HG02852 (cell line): ENCODE measurements at regions not wholly inside any gene's neighbourhood (a gene's known extent, or its start where the extent isn't known, plus 50 kb on each side); places are given as distances from the start of the nearest gene placed in this dataset.
"Not testable (repeated sequence)": the region's sequence is repeated elsewhere in the genome, so short reads cannot be mapped to it uniquely, and the experiment has no call there.

Experiments
- ATAC-seq: cut with Tn5 transposase; IDR thresholded peaks from one replicate; pipeline ENCODE4 v1.9.1; 2021; ENCODE audit warnings: mild to moderate bottlenecking, moderate library complexity; ENCODE audit not compliant: unreplicated experiment

GRCh38 chr6:103699769-103700168 lies 1160.0 kb downstream of the HACE1 start:
- no peak for ATAC-seq

GRCh38 chr6:103687430-103687829 lies 1172.3 kb downstream of the HACE1 start:
- no peak for ATAC-seq

- ATAC-seq, result no peak
These were observed 1179.6 kb downstream of the HACE1 start for GRCh38 chr6:103680116-103680515.

GRCh38 chr6:103677290-103677689 lies 1182.4 kb downstream of the HACE1 start:
- no peak for ATAC-seq

GRCh38 chr6:103675807-103676406 lies 1183.8 kb downstream of the HACE1 start:
- no peak for ATAC-seq

GRCh38 chr6:103674790-103675189 lies 1184.9 kb downstream of the HACE1 start:
- ATAC-seq, result no peak

- ATAC-seq, result no peak
These were observed 1187.5 kb downstream of the HACE1 start for GRCh38 chr6:103672169-103672568.

- ATAC-seq, result no peak
These were observed 1230.1 kb downstream of the HACE1 start for GRCh38 chr6:103629613-103630012.

GRCh38 chr6:103617642-103618041 lies 1242.1 kb downstream of the HACE1 start:
- ATAC-seq, result no peak

- ATAC-seq, result no peak
These were observed 1272.0 kb downstream of the HACE1 start for GRCh38 chr6:103587722-103588121.

- ATAC-seq, result no peak
These were observed 1281.6 kb downstream of the HACE1 start for GRCh38 chr6:103578115-103578514.

GRCh38 chr6:103570431-103570830 lies 1289.3 kb downstream of the HACE1 start:
- no peak for ATAC-seq

GRCh38 chr6:103554911-103555310 lies 1304.8 kb downstream of the HACE1 start:
- ATAC-seq, result no peak

- ATAC-seq, result no peak
These were observed 1321.3 kb downstream of the HACE1 start for GRCh38 chr6:103538381-103538780.

GRCh38 chr6:103534814-103535213 lies 1324.9 kb downstream of the HACE1 start:
- ATAC-seq, result no peak

GRCh38 chr6:103534095-103534494 lies 1325.6 kb downstream of the HACE1 start:
- no peak for ATAC-seq

- no peak for ATAC-seq
These were observed 1337.7 kb downstream of the HACE1 start for GRCh38 chr6:103522045-103522444.

- no peak for ATAC-seq
These were observed 1343.4 kb downstream of the HACE1 start for GRCh38 chr6:103516336-103516735.

- ATAC-seq, result no peak
These were observed 1352.7 kb downstream of the HACE1 start for GRCh38 chr6:103507052-103507451.

GRCh38 chr6:103505155-103505518 lies 1354.6 kb downstream of the HACE1 start:
- no peak for ATAC-seq

GRCh38 chr6:103504501-103505154 lies 1355.1 kb downstream of the HACE1 start:
- ATAC-seq, result no peak

- ATAC-seq, result not testable (repeated sequence)
These were observed 1363.1 kb downstream of the HACE1 start for GRCh38 chr6:103496588-103496987.

- no peak for ATAC-seq
These were observed 1403.1 kb downstream of the HACE1 start for GRCh38 chr6:103456652-103457051.
